Nephron (organoid): ENCODE measurements at regions not wholly inside any gene's neighbourhood (a gene's known extent, or its start where the extent isn't known, plus 50 kb on each side); places are given as distances from the start of the nearest gene placed in this dataset.

Source experiments
- H3K27ac Mint-ChIP-seq, 3 experiments: 2 replicates each; pipeline ENCODE4 v1.8.0; 2020; ENCODE audit warnings: mixed read lengths in 3 of 3, mild to moderate bottlenecking in 2 of 3, moderate library complexity in 1 of 3
- H3K27me3 Mint-ChIP-seq: 2 replicates; pipeline ENCODE4 v1.8.0; 2021; ENCODE audit warnings: low read depth, mild to moderate bottlenecking, moderate library complexity, mixed read lengths
- H3K36me3 Mint-ChIP-seq: 2 replicates; pipeline ENCODE4 v1.8.0; 2020; ENCODE audit warnings: low read depth, mixed read lengths
- H3K4me1 Mint-ChIP-seq: 2 replicates; pipeline ENCODE4 v1.8.0; 2020; ENCODE audit warnings: mixed read lengths
- H3K4me3 Mint-ChIP-seq, 3 experiments: 2 replicates each; pipeline ENCODE4 v1.8.0; 2020; ENCODE audit warnings: mild to moderate bottlenecking in 3 of 3, mixed read lengths in 3 of 3, moderate library complexity in 2 of 3
- H3K9me3 Mint-ChIP-seq: 2 replicates; pipeline ENCODE4 v1.8.0; 2020; ENCODE audit warnings: mixed read lengths
- TF ChIP-seq, protein P1 (sequence below), 3 experiments: fragments of 200-600 bp; sonication (generic); IDR thresholded peaks; one replicate each; pipeline ENCODE4 v1.5.0; 2021; ENCODE audit warnings: antibody characterized with exemption in 3 of 3; ENCODE audit not compliant: unreplicated experiment in 3 of 3

DNA sequence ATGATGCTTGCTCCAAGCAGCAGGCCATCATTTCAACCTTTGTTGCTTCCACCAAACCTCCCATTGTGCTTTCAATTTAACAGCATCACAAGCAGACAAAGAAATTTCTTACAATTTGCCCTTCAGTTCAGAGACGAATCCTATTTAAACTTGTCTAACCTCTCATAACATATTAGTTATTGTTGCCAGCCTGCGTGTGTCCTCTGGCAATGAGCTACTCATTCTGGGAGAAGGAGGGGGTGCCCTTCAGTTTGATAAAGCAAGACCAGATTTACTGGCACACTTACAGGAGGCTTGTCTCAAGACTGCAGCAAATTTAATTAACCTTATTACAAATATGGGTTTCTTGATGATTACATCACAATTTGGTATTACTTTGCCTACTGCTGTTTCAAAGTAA lies 203.6 kb upstream of the SOX5 start:
- no peaks in the 10 kb centered on the region for H3K9me3 Mint-ChIP-seq
- TF ChIP-seq, protein P1, sequence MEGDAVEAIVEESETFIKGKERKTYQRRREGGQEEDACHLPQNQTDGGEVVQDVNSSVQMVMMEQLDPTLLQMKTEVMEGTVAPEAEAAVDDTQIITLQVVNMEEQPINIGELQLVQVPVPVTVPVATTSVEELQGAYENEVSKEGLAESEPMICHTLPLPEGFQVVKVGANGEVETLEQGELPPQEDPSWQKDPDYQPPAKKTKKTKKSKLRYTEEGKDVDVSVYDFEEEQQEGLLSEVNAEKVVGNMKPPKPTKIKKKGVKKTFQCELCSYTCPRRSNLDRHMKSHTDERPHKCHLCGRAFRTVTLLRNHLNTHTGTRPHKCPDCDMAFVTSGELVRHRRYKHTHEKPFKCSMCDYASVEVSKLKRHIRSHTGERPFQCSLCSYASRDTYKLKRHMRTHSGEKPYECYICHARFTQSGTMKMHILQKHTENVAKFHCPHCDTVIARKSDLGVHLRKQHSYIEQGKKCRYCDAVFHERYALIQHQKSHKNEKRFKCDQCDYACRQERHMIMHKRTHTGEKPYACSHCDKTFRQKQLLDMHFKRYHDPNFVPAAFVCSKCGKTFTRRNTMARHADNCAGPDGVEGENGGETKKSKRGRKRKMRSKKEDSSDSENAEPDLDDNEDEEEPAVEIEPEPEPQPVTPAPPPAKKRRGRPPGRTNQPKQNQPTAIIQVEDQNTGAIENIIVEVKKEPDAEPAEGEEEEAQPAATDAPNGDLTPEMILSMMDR (IDR thresholded peaks at IDR 0.05; ENCODE audit: unreplicated experiment in 3 of 3), result no peak
- H3K27ac Mint-ChIP-seq, result no peak overlapping the region
- no peaks in the 10 kb centered on the region for H3K4me1 Mint-ChIP-seq
- no peak overlapping the region for H3K4me3 Mint-ChIP-seq
- no peaks in the 10 kb centered on the region for H3K27me3 Mint-ChIP-seq
- no peaks in the 10 kb centered on the region for H3K36me3 Mint-ChIP-seq

DNA sequence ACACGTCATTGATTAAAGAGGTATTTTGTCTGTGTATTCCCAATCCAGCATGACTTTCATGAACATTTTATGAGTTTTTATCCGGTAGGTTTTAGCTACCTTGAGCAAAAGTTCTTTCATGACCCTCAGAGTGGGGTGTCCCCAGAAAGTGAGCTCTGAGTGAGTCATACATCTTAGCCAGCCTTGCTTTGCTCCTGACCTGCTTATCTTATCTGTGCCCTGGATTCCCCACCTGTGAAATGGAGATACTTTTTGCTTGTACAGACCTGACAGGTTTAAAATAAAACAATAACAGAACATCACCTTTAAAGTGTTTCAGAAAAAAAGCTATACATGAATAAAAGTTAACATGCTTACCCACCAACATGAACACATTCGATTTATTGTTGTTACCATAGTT lies 202.8 kb upstream of the SOX5 start:
- H3K36me3 Mint-ChIP-seq, result no peaks in the 10 kb centered on the region
- H3K27ac Mint-ChIP-seq, result no peak overlapping the region
- no peak overlapping the region for H3K4me3 Mint-ChIP-seq
- no peaks in the 10 kb centered on the region for H3K27me3 Mint-ChIP-seq
- TF ChIP-seq, protein P1 (IDR thresholded peaks at IDR 0.05; ENCODE audit: unreplicated experiment in 3 of 3), result no peak
- H3K9me3 Mint-ChIP-seq, result no peaks in the 10 kb centered on the region
- H3K4me1 Mint-ChIP-seq, result no peaks in the 10 kb centered on the region

DNA sequence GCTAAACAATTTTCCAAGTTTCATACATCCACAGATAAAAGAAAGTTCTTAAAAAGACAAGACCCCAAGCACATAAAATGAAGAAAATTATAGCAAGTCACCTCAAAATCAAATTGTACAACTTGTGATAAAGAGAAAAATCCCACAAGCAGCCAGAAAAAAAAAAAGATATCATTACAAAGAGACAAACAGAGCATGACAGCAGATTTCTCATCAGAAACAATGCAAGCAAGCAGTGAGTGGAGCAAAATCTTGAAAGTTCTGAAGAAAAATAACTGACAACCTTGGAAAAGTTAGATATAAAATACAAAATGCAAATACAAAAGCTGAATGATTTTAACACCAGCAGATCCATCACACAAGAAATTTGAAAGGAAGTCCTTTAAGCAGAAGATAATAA lies 194.5 kb upstream of the SOX5 start:
- Mint-ChIP-seq H3K27me3 (no peaks in the 10 kb centered on the region), H3K27ac (no peak overlapping the region), H3K36me3 (peaks cover 11% of the 10 kb centered on the region), H3K4me3 (no peak overlapping the region), H3K4me1 (peaks cover 1% of the 10 kb centered on the region), H3K9me3 (peaks cover 16% of the 10 kb centered on the region)
- TF ChIP-seq, protein P1 (IDR thresholded peaks at IDR 0.05; ENCODE audit: unreplicated experiment in 3 of 3), result no peak

DNA sequence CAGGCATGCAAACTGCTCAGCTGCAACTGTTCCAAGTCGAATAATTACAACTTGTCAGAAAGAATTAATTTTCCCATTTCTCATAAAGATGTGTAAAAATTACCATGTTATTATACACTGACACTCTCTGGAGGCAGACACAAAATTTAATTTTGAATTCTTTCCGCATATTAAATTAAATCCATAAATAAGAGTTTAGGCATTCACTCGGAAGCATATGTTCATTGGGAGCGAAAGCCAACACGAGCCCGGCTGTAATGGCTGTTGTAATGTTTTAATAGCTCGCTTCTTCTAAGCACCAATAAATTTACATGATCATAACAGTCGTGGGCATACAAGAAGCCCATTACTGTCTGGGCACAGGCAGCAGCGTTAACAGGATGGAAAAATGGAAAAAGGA lies 189.6 kb upstream of the SOX5 start:
- TF ChIP-seq, protein P1 (IDR thresholded peaks at IDR 0.05; ENCODE audit: unreplicated experiment in 3 of 3), result no peak
- no peak overlapping the region for H3K4me3 Mint-ChIP-seq
- H3K27me3 Mint-ChIP-seq, result no peaks in the 10 kb centered on the region
- H3K4me1 Mint-ChIP-seq, result peaks cover 4% of the 10 kb centered on the region
- peaks cover 15% of the 10 kb centered on the region for H3K9me3 Mint-ChIP-seq
- peaks cover 10% of the 10 kb centered on the region for H3K36me3 Mint-ChIP-seq
- no peak overlapping the region for H3K27ac Mint-ChIP-seq

DNA sequence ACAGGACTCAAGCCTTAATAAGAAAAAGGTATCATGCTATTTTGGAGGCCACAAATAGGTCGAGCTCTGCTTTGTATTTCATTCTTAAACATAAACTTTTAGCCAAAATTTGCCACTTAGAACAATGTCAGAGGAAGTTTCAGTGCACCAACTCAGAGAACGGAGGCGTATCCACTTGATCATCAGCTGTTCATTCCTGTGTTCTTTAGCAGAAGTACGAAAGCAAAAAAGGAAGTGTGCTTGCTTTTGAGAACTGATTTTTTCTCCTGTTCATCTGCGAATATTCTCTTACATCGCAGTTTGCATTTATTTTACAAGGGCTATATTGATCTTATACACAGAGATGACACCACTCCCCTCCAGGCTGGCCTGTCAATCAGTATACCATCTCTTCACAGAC lies 188.6 kb upstream of the SOX5 start:
- TF ChIP-seq, protein P1 (IDR thresholded peaks at IDR 0.05; ENCODE audit: unreplicated experiment in 3 of 3), result no peak
- Mint-ChIP-seq H3K36me3 (no peaks in the 10 kb centered on the region), H3K4me3 (no peak overlapping the region), H3K27ac (no peak overlapping the region), H3K4me1 (peaks cover 4% of the 10 kb centered on the region), H3K9me3 (peaks cover 6% of the 10 kb centered on the region), H3K27me3 (no peaks in the 10 kb centered on the region)

DNA sequence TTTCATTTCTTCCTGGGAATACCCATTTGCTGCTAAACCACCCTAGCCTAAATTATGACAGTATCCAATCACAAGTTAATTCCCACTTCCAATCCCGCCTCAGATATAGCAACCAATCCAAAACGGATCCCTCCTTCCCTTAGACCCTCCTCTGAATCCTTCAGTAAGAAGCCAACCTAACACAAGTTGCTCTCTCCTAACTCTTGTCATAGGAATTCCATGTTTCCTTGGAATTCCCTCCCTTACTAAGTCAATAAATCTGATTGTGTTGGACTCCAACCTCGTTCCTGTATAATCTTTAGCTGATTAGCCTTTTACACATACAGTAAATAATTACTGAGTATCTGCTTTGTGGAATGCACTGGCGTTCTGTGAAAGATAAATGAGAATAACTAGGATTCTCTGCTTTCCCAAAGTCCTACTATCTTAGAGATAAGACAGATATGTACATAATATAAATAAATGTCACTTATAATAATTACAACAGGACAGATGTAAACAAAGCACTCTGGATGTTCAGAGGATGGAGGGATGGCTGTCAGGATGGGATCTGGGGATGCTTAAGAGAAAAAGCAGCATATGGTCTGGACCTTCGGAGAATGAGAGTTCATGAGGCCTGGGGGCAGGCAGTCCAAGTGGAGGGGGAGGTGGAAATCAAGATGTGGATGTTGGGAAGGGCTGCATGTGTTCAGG lies 185.8 kb upstream of the SOX5 start:
- Mint-ChIP-seq H3K27me3 (no peaks in the 10 kb centered on the region), H3K9me3 (no peaks in the 10 kb centered on the region)

More for the DNA sequence above, 185.8 kb upstream of the SOX5 start:
- no peak overlapping the region for H3K4me3 Mint-ChIP-seq
- H3K4me1 Mint-ChIP-seq, result peaks cover 4% of the 10 kb centered on the region
- peak overlapping the region in 2 of 3 experiments; percentile 3 to 56 for H3K27ac Mint-ChIP-seq
- no peaks in the 10 kb centered on the region for H3K36me3 Mint-ChIP-seq
- TF ChIP-seq, protein P1 (IDR thresholded peaks at IDR 0.05; ENCODE audit: unreplicated experiment in 3 of 3), result no peak
